Duodenal mucosa (tissue), 2 donors: ENCODE measurements at regions not wholly inside any gene's neighbourhood (a gene's known extent, or its start where the extent isn't known, plus 50 kb on each side); places are given as distances from the start of the nearest gene placed in this dataset.

Experiments used
- H3K27ac ChIP-seq: one replicate; pipeline ENCODE4 v1.7.0; 2013; ENCODE audit warnings: low read depth, low read length
- H3K27me3 ChIP-seq, 2 donors: one replicate each; pipeline ENCODE4 v1.7.0; 2013; ENCODE audit warnings: low read length in 2 of 2, control low read depth in 1 of 2; ENCODE audit not compliant: insufficient read depth in 2 of 2, control insufficient read depth in 1 of 2
- H3K36me3 ChIP-seq, 2 donors: one replicate each; pipeline ENCODE4 v1.7.0; 2013; ENCODE audit warnings: low read length in 2 of 2, control low read depth in 1 of 2; ENCODE audit not compliant: insufficient read depth in 2 of 2, control insufficient read depth in 1 of 2
- H3K4me1 ChIP-seq, 2 donors: one replicate each; pipeline ENCODE4 v1.7.0; 2013; ENCODE audit warnings: low read length in 2 of 2, control low read depth in 1 of 2; ENCODE audit not compliant: insufficient read depth in 2 of 2, control insufficient read depth in 1 of 2
- H3K4me3 ChIP-seq, 2 donors: one replicate each; pipeline ENCODE4 v1.7.0; 2013; ENCODE audit warnings: low read length in 2 of 2, low read depth in 1 of 2
- H3K9ac ChIP-seq, 2 donors: one replicate each; pipeline ENCODE4 v1.7.0; 2013; ENCODE audit warnings: low read length in 2 of 2, low read depth in 1 of 2
- H3K9me3 ChIP-seq, 2 donors: one replicate each; pipeline ENCODE4 v1.7.0; 2013; ENCODE audit warnings: low read length in 2 of 2, control low read depth in 1 of 2; ENCODE audit not compliant: control insufficient read depth in 1 of 2

GRCh38 chr4:35315419-35315818 is 928.9 kb downstream of the ARAP2 start:
- H3K4me1 ChIP-seq: no peaks in the 10 kb centered on the region
- no peak overlapping the region for H3K4me3 ChIP-seq
- H3K27ac ChIP-seq: no peak overlapping the region
- H3K9ac ChIP-seq: no peak overlapping the region
- peaks cover 4 to 12% of the 10 kb centered on the region in 2 donors for H3K9me3 ChIP-seq
- no peaks in the 10 kb centered on the region for H3K27me3 ChIP-seq
- no peaks in the 10 kb centered on the region for H3K36me3 ChIP-seq

- Histone ChIP-seq H3K36me3 (no peaks in the 10 kb centered on the region), H3K4me1 (no peaks in the 10 kb centered on the region), H3K4me3 (no peak overlapping the region), H3K9me3 (peaks cover 0 to 7% of the 10 kb centered on the region in 2 donors), H3K27me3 (no peaks in the 10 kb centered on the region), H3K27ac (no peak overlapping the region), H3K9ac (no peak overlapping the region)
Observed at GRCh38 chr4:35325908-35326453, 918.3 kb downstream of the ARAP2 start.

GRCh38 chr4:35342833-35343232 is 901.5 kb downstream of the ARAP2 start:
- Histone ChIP-seq H3K27me3 (no peaks in the 10 kb centered on the region), H3K4me1 (no peaks in the 10 kb centered on the region), H3K27ac (no peak overlapping the region), H3K4me3 (no peak overlapping the region), H3K9me3 (peaks cover 6 to 7% of the 10 kb centered on the region in 2 donors), H3K36me3 (no peaks in the 10 kb centered on the region), H3K9ac (no peak overlapping the region)

GRCh38 chr4:35347276-35347675 is 897.0 kb downstream of the ARAP2 start:
- H3K9ac ChIP-seq: no peak overlapping the region
- H3K4me1 ChIP-seq: no peaks in the 10 kb centered on the region
- H3K36me3 ChIP-seq: no peaks in the 10 kb centered on the region
- H3K27ac ChIP-seq: no peak overlapping the region
- H3K9me3 ChIP-seq: peaks cover 14 to 18% of the 10 kb centered on the region in 2 donors
- no peak overlapping the region for H3K4me3 ChIP-seq
- no peaks in the 10 kb centered on the region for H3K27me3 ChIP-seq

- Histone ChIP-seq H3K9ac (no peak overlapping the region), H3K9me3 (no peaks in the 10 kb centered on the region), H3K4me1 (no peaks in the 10 kb centered on the region), H3K27me3 (no peaks in the 10 kb centered on the region), H3K27ac (no peak overlapping the region), H3K36me3 (no peaks in the 10 kb centered on the region), H3K4me3 (no peak overlapping the region)
Observed at GRCh38 chr4:35358001-35358584, 886.2 kb downstream of the ARAP2 start.

GRCh38 chr4:35364321-35364870 is 879.9 kb downstream of the ARAP2 start:
- Histone ChIP-seq H3K36me3 (no peaks in the 10 kb centered on the region), H3K27me3 (no peaks in the 10 kb centered on the region), H3K4me1 (no peaks in the 10 kb centered on the region), H3K9ac (no peak overlapping the region), H3K9me3 (peaks cover 6 to 12% of the 10 kb centered on the region in 2 donors), H3K27ac (no peak overlapping the region), H3K4me3 (no peak overlapping the region)

- no peak overlapping the region for H3K9ac ChIP-seq
- no peaks in the 10 kb centered on the region for H3K36me3 ChIP-seq
- H3K9me3 ChIP-seq: peaks cover 6 to 15% of the 10 kb centered on the region in 2 donors
- no peaks in the 10 kb centered on the region for H3K4me1 ChIP-seq
- no peak overlapping the region for H3K4me3 ChIP-seq
- no peaks in the 10 kb centered on the region for H3K27me3 ChIP-seq
- H3K27ac ChIP-seq: no peak overlapping the region
Observed at GRCh38 chr4:35365186-35365585, 879.1 kb downstream of the ARAP2 start.

GRCh38 chr4:35399912-35400311 is 844.4 kb downstream of the ARAP2 start:
- Histone ChIP-seq H3K4me3 (no peak overlapping the region), H3K4me1 (no peaks in the 10 kb centered on the region), H3K36me3 (no peaks in the 10 kb centered on the region), H3K9me3 (peaks cover 0 to 7% of the 10 kb centered on the region in 2 donors), H3K27me3 (no peaks in the 10 kb centered on the region), H3K9ac (no peak overlapping the region), H3K27ac (no peak overlapping the region)

- Histone ChIP-seq H3K9me3 (no peaks in the 10 kb centered on the region), H3K9ac (no peak overlapping the region), H3K4me3 (no peak overlapping the region), H3K36me3 (no peaks in the 10 kb centered on the region), H3K4me1 (no peaks in the 10 kb centered on the region), H3K27me3 (no peaks in the 10 kb centered on the region), H3K27ac (no peak overlapping the region)
Observed at GRCh38 chr4:35423104-35423503, 821.2 kb downstream of the ARAP2 start.

- Histone ChIP-seq H3K4me3 (no peak overlapping the region), H3K27ac (no peak overlapping the region), H3K4me1 (no peaks in the 10 kb centered on the region), H3K9ac (no peak overlapping the region), H3K9me3 (peaks cover 11 to 15% of the 10 kb centered on the region in 2 donors), H3K36me3 (no peaks in the 10 kb centered on the region), H3K27me3 (no peaks in the 10 kb centered on the region)
Observed at GRCh38 chr4:35447474-35447873, 796.8 kb downstream of the ARAP2 start.
